Muscle layer of colon (tissue), 2 donors: ENCODE measurements at regions not wholly inside any gene's neighbourhood (a gene's known extent, or its start where the extent isn't known, plus 50 kb on each side); places are given as distances from the start of the nearest gene placed in this dataset.
"Not testable (repeated sequence)": the region's sequence is repeated elsewhere in the genome, so short reads cannot be mapped to it uniquely, and the experiment has no call there.

Source experiments
- H3K27ac ChIP-seq: one replicate; pipeline ENCODE4 v1.7.0; 2013; ENCODE audit warnings: low read depth, mild to moderate bottlenecking, low read length, moderate library complexity
- H3K27me3 ChIP-seq, 2 donors: one replicate each; pipeline ENCODE4 v1.7.0; 2013; ENCODE audit warnings: low read length in 2 of 2, mild to moderate bottlenecking in 2 of 2; ENCODE audit not compliant: insufficient read depth in 2 of 2, control insufficient read depth in 1 of 2
- H3K36me3 ChIP-seq: one replicate; pipeline ENCODE4 v1.7.0; 2013; ENCODE audit warnings: mild to moderate bottlenecking, low read length; ENCODE audit not compliant: insufficient read depth
- H3K4me1 ChIP-seq: one replicate; pipeline ENCODE4 v1.7.0; 2013; ENCODE audit warnings: mild to moderate bottlenecking, low read length; ENCODE audit not compliant: insufficient read depth
- H3K4me3 ChIP-seq, 2 donors: one replicate each; pipeline ENCODE4 v1.7.0; 2013; ENCODE audit warnings: low read length in 2 of 2, low read depth in 1 of 2, mild to moderate bottlenecking in 1 of 2, moderate library complexity in 1 of 2
- H3K9ac ChIP-seq: one replicate; pipeline ENCODE4 v1.7.0; 2013; ENCODE audit warnings: low read length
- H3K9me3 ChIP-seq: one replicate; pipeline ENCODE4 v1.7.0; 2013; ENCODE audit warnings: mild to moderate bottlenecking, low read length
- donor health status: abdominal sarcoma.
- donor health status: Adenocarcinoma of cecum.

- Histone ChIP-seq H3K27me3 (no peaks in the 10 kb centered on the region), H3K27ac (no peak overlapping the region), H3K4me3 (no peak overlapping the region), H3K9ac (no peak overlapping the region), H3K4me1 (no peaks in the 10 kb centered on the region), H3K9me3 (no peaks in the 10 kb centered on the region), H3K36me3 (no peaks in the 10 kb centered on the region)
Observed at GRCh38 chr16:8084882-8085281, 505.4 kb downstream of the TMEM114 start.

- Histone ChIP-seq H3K4me1 (no peaks in the 10 kb centered on the region), H3K36me3 (no peaks in the 10 kb centered on the region), H3K9ac (no peak overlapping the region), H3K4me3 (no peak overlapping the region), H3K27ac (no peak overlapping the region), H3K27me3 (no peaks in the 10 kb centered on the region), H3K9me3 (no peaks in the 10 kb centered on the region)
Observed at GRCh38 chr16:8084302-8084701, 506.0 kb downstream of the TMEM114 start.

- H3K9ac ChIP-seq: no peak overlapping the region
- H3K9me3 ChIP-seq: no peaks in the 10 kb centered on the region
- H3K4me1 ChIP-seq: no peaks in the 10 kb centered on the region
- no peaks in the 10 kb centered on the region for H3K36me3 ChIP-seq
- no peak overlapping the region for H3K27ac ChIP-seq
- no peaks in the 10 kb centered on the region for H3K27me3 ChIP-seq
- H3K4me3 ChIP-seq: no peak overlapping the region
Observed at GRCh38 chr16:8083560-8083959, 506.8 kb downstream of the TMEM114 start.

- Histone ChIP-seq H3K4me3 (no peak overlapping the region), H3K4me1 (no peaks in the 10 kb centered on the region), H3K27ac (no peak overlapping the region), H3K36me3 (no peaks in the 10 kb centered on the region), H3K9ac (no peak overlapping the region), H3K9me3 (no peaks in the 10 kb centered on the region), H3K27me3 (no peaks in the 10 kb centered on the region)
Observed at GRCh38 chr16:8080817-8081216, 509.5 kb downstream of the TMEM114 start.

- H3K27me3 ChIP-seq: peaks cover 0 to 3% of the 10 kb centered on the region in 2 donors
- H3K4me1 ChIP-seq: no peaks in the 10 kb centered on the region
- H3K36me3 ChIP-seq: no peaks in the 10 kb centered on the region
- no peak overlapping the region for H3K27ac ChIP-seq
- no peak overlapping the region for H3K9ac ChIP-seq
- H3K9me3 ChIP-seq: no peaks in the 10 kb centered on the region
- H3K4me3 ChIP-seq: no peak overlapping the region
Observed at GRCh38 chr16:8075271-8075670, 515.0 kb downstream of the TMEM114 start.

GRCh38 chr16:8070506-8070905 is 519.8 kb downstream of the TMEM114 start:
- no peaks in the 10 kb centered on the region for H3K9me3 ChIP-seq
- H3K9ac ChIP-seq: no peak overlapping the region
- H3K27ac ChIP-seq: no peak overlapping the region
- no peaks in the 10 kb centered on the region for H3K36me3 ChIP-seq
- H3K27me3 ChIP-seq: peaks cover 0 to 3% of the 10 kb centered on the region in 2 donors
- no peaks in the 10 kb centered on the region for H3K4me1 ChIP-seq
- no peak overlapping the region for H3K4me3 ChIP-seq

GRCh38 chr16:8068225-8068624 is 522.1 kb downstream of the TMEM114 start:
- H3K27ac ChIP-seq, H3K9me3 ChIP-seq, H3K4me3 ChIP-seq, H3K36me3 ChIP-seq, H3K27me3 ChIP-seq, H3K4me1 ChIP-seq, H3K9ac ChIP-seq: not testable (repeated sequence)

- Histone ChIP-seq H3K4me1 (no peaks in the 10 kb centered on the region), H3K9ac (no peak overlapping the region), H3K9me3 (no peaks in the 10 kb centered on the region), H3K27me3 (no peaks in the 10 kb centered on the region), H3K27ac (no peak overlapping the region), H3K4me3 (no peak overlapping the region), H3K36me3 (no peaks in the 10 kb centered on the region)
Observed at GRCh38 chr16:8063159-8063558, 527.2 kb downstream of the TMEM114 start.

- H3K4me3 ChIP-seq: no peak overlapping the region
- no peaks in the 10 kb centered on the region for H3K27me3 ChIP-seq
- no peak overlapping the region for H3K9ac ChIP-seq
- no peak overlapping the region for H3K27ac ChIP-seq
- H3K9me3 ChIP-seq: no peaks in the 10 kb centered on the region
- H3K36me3 ChIP-seq: no peaks in the 10 kb centered on the region
- no peaks in the 10 kb centered on the region for H3K4me1 ChIP-seq
Observed at GRCh38 chr16:8062677-8063076, 527.6 kb downstream of the TMEM114 start.

- Histone ChIP-seq H3K9ac (no peak overlapping the region), H3K27ac (no peak overlapping the region), H3K27me3 (no peaks in the 10 kb centered on the region), H3K9me3 (no peaks in the 10 kb centered on the region), H3K4me3 (no peak overlapping the region), H3K4me1 (no peaks in the 10 kb centered on the region), H3K36me3 (no peaks in the 10 kb centered on the region)
Observed at GRCh38 chr16:8055761-8056160, 534.5 kb downstream of the TMEM114 start.

- Histone ChIP-seq H3K4me3 (no peak overlapping the region), H3K27me3 (no peaks in the 10 kb centered on the region)
Observed at GRCh38 chr16:8053437-8053836, 536.9 kb downstream of the TMEM114 start.

GRCh38 chr16:8048433-8048832 is 541.9 kb downstream of the TMEM114 start:
- H3K4me1 ChIP-seq: no peaks in the 10 kb centered on the region
- no peak overlapping the region for H3K4me3 ChIP-seq
- no peak overlapping the region for H3K27ac ChIP-seq
- no peaks in the 10 kb centered on the region for H3K9me3 ChIP-seq
- H3K9ac ChIP-seq: no peak overlapping the region
- H3K36me3 ChIP-seq: no peaks in the 10 kb centered on the region
- no peaks in the 10 kb centered on the region for H3K27me3 ChIP-seq

More at GRCh38 chr16:8053437-8053836, 536.9 kb downstream of the TMEM114 start:
- Histone ChIP-seq H3K4me1 (no peaks in the 10 kb centered on the region), H3K36me3 (no peaks in the 10 kb centered on the region), H3K9ac (no peak overlapping the region), H3K9me3 (no peaks in the 10 kb centered on the region), H3K27ac (no peak overlapping the region)
